ENCODE measurements at regions not wholly inside any gene's neighbourhood (a gene's known extent, or its start where the extent isn't known, plus 50 kb on each side); places are given as distances from the start of the nearest gene placed in this dataset.

DNA sequence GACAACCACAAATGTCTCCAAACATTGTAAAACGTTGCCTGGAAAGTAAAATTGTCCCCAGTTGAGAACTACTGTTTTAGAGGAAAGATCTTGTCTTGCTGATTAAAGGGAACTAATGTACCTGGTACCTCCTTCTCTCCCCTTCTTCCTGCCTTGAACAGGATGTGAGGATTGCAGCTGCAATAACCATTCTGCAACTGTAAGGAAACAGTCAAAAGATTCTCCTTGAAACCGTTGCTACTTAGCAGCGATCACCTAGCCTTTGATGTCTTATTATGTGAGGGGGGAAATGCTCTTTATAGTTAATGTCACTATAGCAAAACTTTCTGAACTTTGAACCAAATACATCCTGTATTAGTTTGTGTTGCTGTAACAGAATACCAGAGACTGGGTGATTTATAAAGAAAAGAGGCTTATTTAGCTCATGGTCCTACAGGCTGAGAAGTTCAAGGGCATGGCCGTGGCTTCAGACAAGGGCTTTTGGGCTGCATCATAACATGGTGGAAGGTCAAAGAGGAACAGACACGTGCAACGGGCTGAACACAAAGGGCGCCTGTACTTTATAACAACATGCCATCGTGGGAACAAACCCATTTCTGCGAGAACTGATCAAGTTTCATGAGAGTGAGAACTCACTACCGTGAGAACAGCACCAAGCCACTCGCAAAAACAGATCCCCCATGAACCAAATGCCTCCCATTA lies 54.2 kb upstream of the PARD3 start:
- no peak for DNase-seq (ENCODE audit: low read depth in 2 of 2)

DNA sequence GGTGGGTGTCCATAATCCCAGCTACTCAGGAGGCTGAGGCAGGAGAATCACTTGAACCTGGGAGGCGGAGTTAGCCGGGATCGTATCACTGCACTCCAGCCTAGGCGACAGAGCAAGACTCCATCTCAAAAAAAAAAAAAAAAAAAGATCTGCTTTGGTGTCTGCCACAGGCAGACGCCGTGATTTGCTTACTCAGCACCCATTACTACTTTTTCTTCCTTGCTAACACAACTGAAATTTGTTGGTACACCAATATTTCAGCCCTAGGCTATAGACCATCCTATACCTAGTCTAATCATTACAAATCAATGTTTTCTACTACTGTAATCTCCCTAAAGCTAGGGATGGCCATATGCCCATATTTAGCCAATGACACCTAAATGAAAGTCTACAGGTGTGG lies 53.5 kb upstream of the PARD3 start:
- no peak for DNase-seq (ENCODE audit: low read depth in 2 of 2)

DNA sequence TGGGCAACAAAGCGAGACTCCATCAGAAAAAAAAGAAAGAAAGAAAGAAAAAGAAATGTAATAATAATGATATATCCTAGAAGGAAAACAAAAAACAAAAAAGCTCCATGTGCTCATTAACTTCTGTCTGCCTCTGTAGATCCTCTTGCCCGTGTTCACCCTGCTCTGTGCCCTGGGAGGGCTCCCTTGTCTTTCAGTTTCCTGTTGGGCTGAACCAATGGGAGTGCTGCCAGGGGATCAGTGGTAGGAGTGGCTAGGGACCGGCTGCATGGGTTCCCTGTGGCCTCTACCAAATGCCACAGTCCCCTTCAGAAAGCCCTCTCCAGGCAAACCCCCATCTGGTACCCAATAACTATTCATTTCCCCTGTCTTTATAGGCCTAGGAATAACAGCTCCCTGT lies 51.8 kb upstream of the PARD3 start:
- no peak for DNase-seq (ENCODE audit: low read depth in 2 of 2)

Data from fibroblast of skin of left quadriceps (primary cell).